ENCODE measurements at regions not wholly inside any gene's neighbourhood (a gene's known extent, or its start where the extent isn't known, plus 50 kb on each side); places are given as distances from the start of the nearest gene placed in this dataset.

GRCh38 chr18:66757946-66758345 lies 154.1 kb upstream of the CDH19 start:
- no peak for DNase-seq (ENCODE audit: low read depth in 1 of 2, low spot score in 1 of 2)

- no peak for DNase-seq (ENCODE audit: low read depth in 1 of 2, low spot score in 1 of 2)
Measured at GRCh38 chr18:66754335-66754734, 150.4 kb upstream of the CDH19 start.

GRCh38 chr18:66752733-66753132 lies 148.8 kb upstream of the CDH19 start:
- no peak for DNase-seq (ENCODE audit: low read depth in 1 of 2, low spot score in 1 of 2)

GRCh38 chr18:66749481-66750035 lies 145.7 kb upstream of the CDH19 start:
- no peak for DNase-seq (ENCODE audit: low read depth in 1 of 2, low spot score in 1 of 2)

GRCh38 chr18:66749030-66749429 lies 145.1 kb upstream of the CDH19 start:
- DNase-seq (ENCODE audit: low read depth in 1 of 2, low spot score in 1 of 2): no peak

GRCh38 chr18:66742832-66743231 lies 138.9 kb upstream of the CDH19 start:
- DNase-seq (ENCODE audit: low read depth in 1 of 2, low spot score in 1 of 2): no peak

- no peak for DNase-seq (ENCODE audit: low read depth in 1 of 2, low spot score in 1 of 2)
Measured at GRCh38 chr18:66735933-66736332, 132.0 kb upstream of the CDH19 start.

GRCh38 chr18:66734451-66734850 lies 130.6 kb upstream of the CDH19 start:
- DNase-seq (ENCODE audit: low read depth in 1 of 2, low spot score in 1 of 2): no peak

GRCh38 chr18:66731890-66732289 lies 128.0 kb upstream of the CDH19 start:
- no peak for DNase-seq (ENCODE audit: low read depth in 1 of 2, low spot score in 1 of 2)

GRCh38 chr18:66729442-66730239 lies 125.8 kb upstream of the CDH19 start:
- no peak for DNase-seq (ENCODE audit: low read depth in 1 of 2, low spot score in 1 of 2)

- DNase-seq (ENCODE audit: low read depth in 1 of 2, low spot score in 1 of 2): no peak
Measured at GRCh38 chr18:66728951-66729350, 125.1 kb upstream of the CDH19 start.

- DNase-seq (ENCODE audit: low read depth in 1 of 2, low spot score in 1 of 2): no peak
Measured at GRCh38 chr18:66727991-66728390, 124.1 kb upstream of the CDH19 start.

GRCh38 chr18:66724664-66725356 lies 120.9 kb upstream of the CDH19 start:
- DNase-seq (ENCODE audit: low read depth in 1 of 2, low spot score in 1 of 2): no peak

- DNase-seq (ENCODE audit: low read depth in 1 of 2, low spot score in 1 of 2): no peak
Measured at GRCh38 chr18:66722671-66723070, 118.8 kb upstream of the CDH19 start.

- DNase-seq (ENCODE audit: low read depth in 1 of 2, low spot score in 1 of 2): no peak
Measured at GRCh38 chr18:66708646-66709045, 104.8 kb upstream of the CDH19 start.

GRCh38 chr18:66707473-66707872 lies 103.6 kb upstream of the CDH19 start:
- no peak for DNase-seq (ENCODE audit: low read depth in 1 of 2, low spot score in 1 of 2)

- no peak for DNase-seq (ENCODE audit: low read depth in 1 of 2, low spot score in 1 of 2)
Measured at GRCh38 chr18:66695281-66695680, 91.4 kb upstream of the CDH19 start.

GRCh38 chr18:66694852-66695251 lies 91.0 kb upstream of the CDH19 start:
- no peak for DNase-seq (ENCODE audit: low read depth in 1 of 2, low spot score in 1 of 2)

- DNase-seq (ENCODE audit: low read depth in 1 of 2, low spot score in 1 of 2): no peak
Measured at GRCh38 chr18:66687635-66688034, 83.7 kb upstream of the CDH19 start.

GRCh38 chr18:66682855-66683322 lies 79.0 kb upstream of the CDH19 start:
- no peak for DNase-seq (ENCODE audit: low read depth in 1 of 2, low spot score in 1 of 2)

GRCh38 chr18:66676699-66677098 lies 72.8 kb upstream of the CDH19 start:
- DNase-seq (ENCODE audit: low read depth in 1 of 2, low spot score in 1 of 2): no peak

GRCh38 chr18:66674286-66674685 lies 70.4 kb upstream of the CDH19 start:
- DNase-seq (ENCODE audit: low read depth in 1 of 2, low spot score in 1 of 2): no peak

Data from activated T-helper 1 cell treated with anti-CD3 and anti-CD28 coated beads, Interleukin-2, amount 50 U/mL, for 16 hours (primary cell).